ENCODE measurements at regions not wholly inside any gene's neighbourhood (a gene's known extent, or its start where the extent isn't known, plus 50 kb on each side); places are given as distances from the start of the nearest gene placed in this dataset.
"Not testable (repeated sequence)": the region's sequence is repeated elsewhere in the genome, so short reads cannot be mapped to it uniquely, and the experiment has no call there.

GRCh38 chr13:96934889-96935489 is 59.3 kb downstream of the OXGR1 start:
- DNase-seq: no peak

GRCh38 chr13:96925916-96926628 is 68.2 kb downstream of the OXGR1 start:
- no peak for DNase-seq

GRCh38 chr13:96925477-96925876 is 68.8 kb downstream of the OXGR1 start:
- DNase-seq: no peak

GRCh38 chr13:96918861-96919631 is 75.2 kb downstream of the OXGR1 start:
- not testable (repeated sequence) for DNase-seq

GRCh38 chr13:96904232-96904631 is 90.0 kb downstream of the OXGR1 start:
- DNase-seq: no peak

GRCh38 chr13:96903085-96903484 is 91.2 kb downstream of the OXGR1 start:
- DNase-seq: no peak

- no peak for DNase-seq
These were observed 93.3 kb downstream of the OXGR1 start for GRCh38 chr13:96900986-96901385.

GRCh38 chr13:96899946-96900345 is 94.3 kb downstream of the OXGR1 start:
- no peak for DNase-seq

GRCh38 chr13:96898646-96899254 is 95.5 kb downstream of the OXGR1 start:
- DNase-seq: peak in 36 of 58 donors; percentile 2 to 63 (median 19)

GRCh38 chr13:96898212-96898611 is 96.1 kb downstream of the OXGR1 start:
- no peak for DNase-seq

Measured in anterior cingulate cortex (tissue), 58 donors.